ENCODE measurements at regions not wholly inside any gene's neighbourhood (a gene's known extent, or its start where the extent isn't known, plus 50 kb on each side); places are given as distances from the start of the nearest gene placed in this dataset.

DNA sequence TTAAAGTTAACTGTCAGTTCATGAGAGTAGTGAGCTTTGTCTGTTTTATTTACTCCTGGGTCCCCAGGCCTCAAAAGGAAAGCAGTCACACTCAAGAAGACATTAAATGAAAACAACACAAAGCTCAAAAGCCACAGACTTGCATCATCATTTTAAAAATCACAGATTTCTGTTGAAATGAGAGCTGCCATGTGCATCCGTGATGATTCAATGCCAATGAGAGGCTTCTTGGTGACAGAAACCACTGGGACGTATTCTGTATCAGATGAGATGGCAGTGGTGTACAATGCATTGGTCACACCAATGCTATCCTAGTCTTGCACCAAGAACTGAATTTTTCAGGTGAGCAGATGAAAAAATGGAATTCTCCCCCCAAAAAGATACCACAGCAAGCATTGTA is 204.8 kb downstream of the ANAPC1 start:
- Histone ChIP-seq H3K4me1 (ENCODE audit: control insufficient read depth, insufficient read depth, low read length) (peaks cover 4% of the 10 kb centered on the region; the same call in 1 of the 2 replicates), H3K4me3 (ENCODE audit: insufficient read depth, low read depth, low read length) (no peak overlapping the region), H2BK20ac (ENCODE audit: low read depth, low read length) (no peak overlapping the region), H3K79me1 (ENCODE audit: low read depth in 1 of 2, low read length in 2 of 2) (no peaks in the 10 kb centered on the region), H3K36me3 (ENCODE audit: control insufficient read depth, insufficient read depth, low read length) (no peaks in the 10 kb centered on the region), H3K4me2 (ENCODE audit: low read depth, low read length) (no peak overlapping the region), H4K8ac (ENCODE audit: low read depth in 2 of 2, low read length in 2 of 2) (no peak overlapping the region), H3K9me3 (ENCODE audit: control insufficient read depth, insufficient read depth, low read length) (peaks cover 2% of the 10 kb centered on the region; the same call in 1 of the 2 replicates), H2AK9ac (replicated peaks; ENCODE audit: low read depth, low read length, poor library complexity) (no peak overlapping the region), H3K14ac (replicated peaks; ENCODE audit: low read depth, low read length) (no peak overlapping the region), H3K4ac (ENCODE audit: low read depth, low read length) (no peak overlapping the region), H3K27ac (ENCODE audit: insufficient read depth, low read length) (no peak overlapping the region), H3K18ac (ENCODE audit: low read depth, low read length) (no peak overlapping the region), H4K20me1 (ENCODE audit: insufficient read depth, low read length) (no peaks in the 10 kb centered on the region), H2BK5ac (ENCODE audit: low read depth, low read length, poor library complexity, severe bottlenecking) (no peak overlapping the region), H4K5ac (ENCODE audit: low read depth, low read length) (no peak overlapping the region), H3K27me3 (ENCODE audit: control insufficient read depth, insufficient read depth, low read length) (peaks cover 13% of the 10 kb centered on the region), H3K9ac (ENCODE audit: low read depth, low read length) (no peak overlapping the region), H3K23ac (ENCODE audit: low read depth, low read length) (no peak overlapping the region), H2AFZ (replicated peaks; ENCODE audit: low read length, poor library complexity) (no peak overlapping the region), H3K9me1 (ENCODE audit: insufficient read depth, low read length) (no peaks in the 10 kb centered on the region), H2BK120ac (ENCODE audit: low read depth, low read length) (no peak overlapping the region), H2BK15ac (ENCODE audit: low read depth, low read length) (no peak overlapping the region), H4K91ac (ENCODE audit: insufficient read depth, low read depth, low read length) (no peak overlapping the region), H2AK5ac (ENCODE audit: low read depth, low read length) (no peak overlapping the region), H3K56ac (ENCODE audit: extremely low read depth, insufficient read depth, low read length) (no peak overlapping the region)
- no TSS peak for BruUV-seq (replicated peaks)
- intact Hi-C loops (cut with micrococcal nuclease) (no loop called here), in situ Hi-C loops (cut with MboI; ENCODE audit: low sequenced_read_pairs) (loop anchor here (10.0 kb wide), 1 partner anchor 564 kb away; no protein-coding TSS in a partner anchor), dilution Hi-C loops (cut with HindIII; ENCODE audit: low sequenced_read_pairs, unreplicated experiment) (no loop called here)
- peak; percentile 16 for DNase-seq
- ATAC-seq (ENCODE audit: low read depth), result no peak
- WGBS, 2 experiments (ENCODE audit: extremely low coverage in 2 of 2, insufficient read length in 1 of 2), result no CpG with 5 or more reads among the region's 2 CpGs
- ChIA-PET POLR2A (ENCODE audit: unreplicated experiment) (no interaction called here), CTCF (interaction anchor here (2.2 kb wide), 1 partner anchor 20 kb away, joined by 7 read pairs; no protein-coding TSS in a partner anchor)
- TF ChIP-seq CEBPB (IDR thresholded peaks at IDR 0.05; ENCODE audit: low read depth, low read length) (peak; percentile 61), MAZ (IDR thresholded peaks at IDR 0.05; ENCODE audit: borderline replicate concordance, low read depth, low read length) (no peak), USF2 (IDR thresholded peaks at IDR 0.05; ENCODE audit: low read depth, low read length) (no peak)
